ENCODE measurements at regions not wholly inside any gene's neighbourhood (a gene's known extent, or its start where the extent isn't known, plus 50 kb on each side); places are given as distances from the start of the nearest gene placed in this dataset.

GRCh38 chr16:49910541-49911071 is 54.7 kb upstream of the ZNF423 start:
- no peak overlapping the region for H3K4me3 Mint-ChIP-seq
- no peaks in the 10 kb centered on the region for H3K36me3 Mint-ChIP-seq (ENCODE audit: low read depth)
- TF ChIP-seq CTCF (IDR thresholded peaks at IDR 0.05), result no peak
- no peak overlapping the region for H3K27ac Mint-ChIP-seq
- peaks cover 9% of the 10 kb centered on the region for H3K27me3 Mint-ChIP-seq (ENCODE audit: insufficient read depth)
- H3K9me3 Mint-ChIP-seq, result no peaks in the 10 kb centered on the region; the same call in 1 of the 2 replicates
- no peak for DNase-seq
- H3K4me1 Mint-ChIP-seq (ENCODE audit: low read depth), result no peaks in the 10 kb centered on the region

- Mint-ChIP-seq H3K27ac (no peak overlapping the region), H3K9me3 (no peaks in the 10 kb centered on the region; the same call in 1 of the 2 replicates), H3K4me1 (ENCODE audit: low read depth) (no peaks in the 10 kb centered on the region), H3K27me3 (ENCODE audit: insufficient read depth) (peaks cover 9% of the 10 kb centered on the region), H3K4me3 (no peak overlapping the region), H3K36me3 (ENCODE audit: low read depth) (no peaks in the 10 kb centered on the region)
- no peak for DNase-seq
- no peak for TF ChIP-seq CTCF (IDR thresholded peaks at IDR 0.05)
Observed at GRCh38 chr16:49911430-49911829, 55.5 kb upstream of the ZNF423 start.

- Mint-ChIP-seq H3K27ac (no peak overlapping the region), H3K9me3 (no peaks in the 10 kb centered on the region; the same call in 1 of the 2 replicates), H3K27me3 (ENCODE audit: insufficient read depth) (peaks cover 6% of the 10 kb centered on the region), H3K4me3 (no peak overlapping the region), H3K4me1 (ENCODE audit: low read depth) (no peaks in the 10 kb centered on the region), H3K36me3 (ENCODE audit: low read depth) (no peaks in the 10 kb centered on the region)
- no peak for DNase-seq
- TF ChIP-seq CTCF (IDR thresholded peaks at IDR 0.05), result no peak
Observed at GRCh38 chr16:49912721-49913120, 56.8 kb upstream of the ZNF423 start.

- Mint-ChIP-seq H3K4me3 (no peak overlapping the region), H3K9me3 (no peaks in the 10 kb centered on the region; the same call in 1 of the 2 replicates), H3K27ac (no peak overlapping the region), H3K4me1 (ENCODE audit: low read depth) (no peaks in the 10 kb centered on the region), H3K27me3 (ENCODE audit: insufficient read depth) (peaks cover 6% of the 10 kb centered on the region), H3K36me3 (ENCODE audit: low read depth) (no peaks in the 10 kb centered on the region)
- no peak for DNase-seq
- TF ChIP-seq CTCF (IDR thresholded peaks at IDR 0.05), result no peak
Observed at GRCh38 chr16:49913720-49914119, 57.8 kb upstream of the ZNF423 start.

- Mint-ChIP-seq H3K4me1 (ENCODE audit: low read depth) (no peaks in the 10 kb centered on the region), H3K36me3 (ENCODE audit: low read depth) (no peaks in the 10 kb centered on the region), H3K27ac (no peak overlapping the region), H3K27me3 (ENCODE audit: insufficient read depth) (peaks cover 6% of the 10 kb centered on the region), H3K4me3 (no peak overlapping the region), H3K9me3 (no peaks in the 10 kb centered on the region; the same call in 1 of the 2 replicates)
- TF ChIP-seq CTCF (IDR thresholded peaks at IDR 0.05), result no peak
- DNase-seq, result no peak
Observed at GRCh38 chr16:49914657-49915056, 58.7 kb upstream of the ZNF423 start.

- no peaks in the 10 kb centered on the region for H3K36me3 Mint-ChIP-seq (ENCODE audit: low read depth)
- H3K27ac Mint-ChIP-seq, result no peak overlapping the region
- no peak overlapping the region for H3K4me3 Mint-ChIP-seq
Observed at GRCh38 chr16:49918257-49918656, 62.3 kb upstream of the ZNF423 start.

More at GRCh38 chr16:49918257-49918656, 62.3 kb upstream of the ZNF423 start:
- TF ChIP-seq CTCF (IDR thresholded peaks at IDR 0.05), result no peak
- no peak for DNase-seq
- no peaks in the 10 kb centered on the region for H3K4me1 Mint-ChIP-seq (ENCODE audit: low read depth)
- no peaks in the 10 kb centered on the region for H3K9me3 Mint-ChIP-seq
- peaks cover 4% of the 10 kb centered on the region for H3K27me3 Mint-ChIP-seq (ENCODE audit: insufficient read depth)

Measured in HFFc6 (cell line).